ENCODE measurements at regions not wholly inside any gene's neighbourhood (a gene's known extent, or its start where the extent isn't known, plus 50 kb on each side); places are given as distances from the start of the nearest gene placed in this dataset.

- H3K36me3 Mint-ChIP-seq, result no peaks in the 10 kb centered on the region
- H3K27ac Mint-ChIP-seq, result no peak overlapping the region
- DNase-seq (ENCODE audit: low spot score in 2 of 2) (peak in 1 of 2 donors; percentile 82), ATAC-seq (peak; percentile 66 to 76)
- H3K9me3 Mint-ChIP-seq, result no peaks in the 10 kb centered on the region
These were observed 98.4 kb downstream of the VPREB1 start for GRCh38 chr22:22342697-22343580.

GRCh38 chr22:22343581-22344296 lies 99.2 kb downstream of the VPREB1 start:
- H3K27ac Mint-ChIP-seq, result no peak overlapping the region
- no peaks in the 10 kb centered on the region for H3K36me3 Mint-ChIP-seq
- H3K9me3 Mint-ChIP-seq, result no peaks in the 10 kb centered on the region
- ATAC-seq (no peak), DNase-seq (ENCODE audit: low spot score in 2 of 2) (no peak)

GRCh38 chr22:22344430-22344829 lies 99.8 kb downstream of the VPREB1 start:
- Mint-ChIP-seq H3K9me3 (no peaks in the 10 kb centered on the region), H3K27ac (no peak overlapping the region), H3K36me3 (no peaks in the 10 kb centered on the region)
- ATAC-seq (no peak), DNase-seq (ENCODE audit: low spot score in 2 of 2) (no peak)

GRCh38 chr22:22345781-22346180 lies 101.2 kb downstream of the VPREB1 start:
- H3K27ac Mint-ChIP-seq, result no peak overlapping the region
- ATAC-seq (no peak), DNase-seq (ENCODE audit: low spot score in 2 of 2) (no peak)
- no peaks in the 10 kb centered on the region for H3K36me3 Mint-ChIP-seq
- no peaks in the 10 kb centered on the region for H3K9me3 Mint-ChIP-seq

GRCh38 chr22:22346401-22347107 lies 102.0 kb downstream of the VPREB1 start:
- DNase-seq (ENCODE audit: low spot score in 2 of 2) (no peak), ATAC-seq (no peak)
- H3K9me3 Mint-ChIP-seq, result no peaks in the 10 kb centered on the region
- no peaks in the 10 kb centered on the region for H3K36me3 Mint-ChIP-seq
- H3K27ac Mint-ChIP-seq, result no peak overlapping the region

GRCh38 chr22:22348127-22348814 lies 103.7 kb downstream of the VPREB1 start:
- peak overlapping the region in 1 of 2 donors; percentile 11 for H3K27ac Mint-ChIP-seq
- no peaks in the 10 kb centered on the region for H3K9me3 Mint-ChIP-seq
- ATAC-seq (peak in 1 of 2 donors; percentile 50), DNase-seq (ENCODE audit: low spot score in 2 of 2) (no peak)
- H3K36me3 Mint-ChIP-seq, result no peaks in the 10 kb centered on the region

GRCh38 chr22:22348815-22349454 lies 104.3 kb downstream of the VPREB1 start:
- DNase-seq (ENCODE audit: low spot score in 2 of 2), result no peak
- no peaks in the 10 kb centered on the region for H3K9me3 Mint-ChIP-seq
- no peak overlapping the region for H3K27ac Mint-ChIP-seq
- ATAC-seq, result no peak
- H3K36me3 Mint-ChIP-seq, result no peaks in the 10 kb centered on the region

GRCh38 chr22:22349455-22349836 lies 104.9 kb downstream of the VPREB1 start:
- Mint-ChIP-seq H3K36me3 (no peaks in the 10 kb centered on the region), H3K9me3 (no peaks in the 10 kb centered on the region), H3K27ac (no peak overlapping the region)
- DNase-seq (ENCODE audit: low spot score in 2 of 2) (no peak), ATAC-seq (no peak)

GRCh38 chr22:22351366-22351765 lies 106.8 kb downstream of the VPREB1 start:
- Mint-ChIP-seq H3K36me3 (no peaks in the 10 kb centered on the region), H3K27ac (no peak overlapping the region)
- ATAC-seq, result no peak

GRCh38 chr22:22352371-22352999 lies 107.9 kb downstream of the VPREB1 start:
- no peaks in the 10 kb centered on the region for H3K9me3 Mint-ChIP-seq
- H3K27ac Mint-ChIP-seq, result no peak overlapping the region
- no peaks in the 10 kb centered on the region for H3K36me3 Mint-ChIP-seq
- DNase-seq (ENCODE audit: low spot score in 2 of 2) (no peak), ATAC-seq (no peak)

More at GRCh38 chr22:22351366-22351765, 106.8 kb downstream of the VPREB1 start:
- H3K9me3 Mint-ChIP-seq, result no peaks in the 10 kb centered on the region
- no peak for DNase-seq (ENCODE audit: low spot score in 2 of 2)

GRCh38 chr22:22355096-22355834 lies 110.7 kb downstream of the VPREB1 start:
- DNase-seq (ENCODE audit: low spot score in 2 of 2), result no peak
- H3K36me3 Mint-ChIP-seq, result no peaks in the 10 kb centered on the region
- peak overlapping the region in 1 of 2 donors; percentile 42 for H3K27ac Mint-ChIP-seq
- no peak for ATAC-seq
- H3K9me3 Mint-ChIP-seq, result no peaks in the 10 kb centered on the region

GRCh38 chr22:22357024-22357883 lies 112.7 kb downstream of the VPREB1 start:
- ATAC-seq (peak; percentile 95 to 97), DNase-seq (ENCODE audit: low spot score in 2 of 2) (peak; percentile 67 to 89)
- no peaks in the 10 kb centered on the region for H3K36me3 Mint-ChIP-seq
- H3K9me3 Mint-ChIP-seq, result no peaks in the 10 kb centered on the region
- peak overlapping the region in 1 of 2 donors; percentile 26 for H3K27ac Mint-ChIP-seq

GRCh38 chr22:22358152-22358551 lies 113.6 kb downstream of the VPREB1 start:
- no peaks in the 10 kb centered on the region for H3K36me3 Mint-ChIP-seq
- ATAC-seq (no peak), DNase-seq (ENCODE audit: low spot score in 2 of 2) (no peak)
- no peak overlapping the region for H3K27ac Mint-ChIP-seq
- no peaks in the 10 kb centered on the region for H3K9me3 Mint-ChIP-seq

- no peak for ATAC-seq
- H3K27ac Mint-ChIP-seq, result no peak overlapping the region
- no peaks in the 10 kb centered on the region for H3K36me3 Mint-ChIP-seq
- H3K9me3 Mint-ChIP-seq, result no peaks in the 10 kb centered on the region
- no peak for DNase-seq (ENCODE audit: low spot score in 2 of 2)
These were observed 114.1 kb downstream of the VPREB1 start for GRCh38 chr22:22358686-22359085.
